ENCODE measurements at regions not wholly inside any gene's neighbourhood (a gene's known extent, or its start where the extent isn't known, plus 50 kb on each side); places are given as distances from the start of the nearest gene placed in this dataset.

DNA sequence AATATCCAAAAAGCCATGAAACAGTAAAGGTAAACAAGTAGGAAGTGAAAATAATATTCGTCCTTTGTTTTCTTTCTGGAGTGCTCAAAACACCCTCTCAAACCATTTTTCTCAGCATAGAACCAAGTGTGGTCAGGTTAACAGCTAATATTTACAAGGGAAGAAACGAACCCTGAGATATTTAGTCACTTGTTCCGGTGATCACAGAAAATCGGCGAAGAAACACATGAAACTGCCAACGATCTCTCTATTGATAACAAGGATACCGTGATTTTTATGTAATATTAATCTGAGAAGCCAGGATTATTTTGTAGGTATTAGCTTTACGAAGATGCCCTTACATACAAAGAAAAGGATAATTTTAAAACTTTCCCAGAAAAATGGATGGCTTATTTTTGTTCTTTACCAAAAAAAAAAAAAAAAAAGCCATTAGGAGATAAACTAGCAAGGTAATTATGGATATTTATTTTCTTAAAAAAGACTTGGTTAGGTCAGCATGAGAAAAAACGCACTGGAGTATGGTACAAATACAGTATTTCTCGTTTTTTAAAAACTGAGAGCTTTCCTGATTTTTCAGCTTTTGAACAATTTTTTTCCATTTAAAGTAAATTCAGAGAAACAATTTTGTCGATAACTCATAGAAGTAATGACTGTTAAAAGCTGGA is 107.3 kb upstream of the HNRNPU start:
- no peak for TF ChIP-seq ZBTB7A (IDR thresholded peaks at IDR 0.05; ENCODE audit: low read depth)
- TF ChIP-seq YY1 (IDR thresholded peaks at IDR 0.05; ENCODE audit: low read depth), result no peak
- no peak for TF ChIP-seq FOXM1 (IDR thresholded peaks at IDR 0.05; ENCODE audit: borderline replicate concordance, low read depth)
- no peak for TF ChIP-seq RAD21 (IDR thresholded peaks at IDR 0.05; ENCODE audit: low read depth)

DNA sequence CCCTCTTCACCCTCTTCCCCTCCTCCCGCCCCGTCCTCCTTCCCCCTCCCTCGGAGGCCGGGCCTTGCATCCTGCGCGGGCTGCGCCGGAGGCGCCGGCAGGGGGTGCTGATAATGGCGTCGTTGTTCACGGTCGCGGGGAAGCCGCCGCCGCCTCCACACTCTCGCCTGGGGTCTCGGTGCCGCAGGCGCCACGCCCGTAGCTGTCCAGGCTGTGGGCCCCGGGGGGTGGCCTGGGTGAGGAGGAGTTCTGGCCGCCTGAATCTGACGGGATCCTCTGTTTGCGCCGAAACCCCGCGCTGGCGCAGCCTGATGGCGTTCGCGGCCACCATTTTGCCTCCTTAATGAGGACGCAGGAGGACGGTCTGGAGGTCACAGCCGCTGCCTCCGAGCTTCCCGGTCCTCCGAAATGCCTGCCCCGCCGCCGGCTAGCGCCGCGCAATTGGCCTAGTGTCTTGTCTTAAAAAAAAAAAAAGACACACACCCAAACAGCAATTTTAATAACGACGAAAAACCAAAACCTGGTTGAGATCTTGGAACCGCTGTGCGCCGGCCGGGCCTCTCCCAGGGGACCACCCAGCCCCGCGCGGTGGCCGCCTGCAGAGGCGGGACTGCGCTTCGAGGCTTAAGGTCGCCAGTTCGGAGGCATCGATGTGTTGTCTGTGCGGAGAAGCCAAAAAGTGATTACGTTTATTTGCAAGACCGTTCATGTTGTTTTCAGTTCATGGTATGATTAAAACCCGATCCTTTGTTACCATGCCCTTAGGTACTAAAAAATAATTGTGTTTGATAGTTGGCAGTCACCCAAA is 106.6 kb upstream of the HNRNPU start:
- TF ChIP-seq TEAD4 (IDR thresholded peaks at IDR 0.05), result peak; percentile 31; the same call in 1 of the 2 replicates
- TF ChIP-seq, protein P1, sequence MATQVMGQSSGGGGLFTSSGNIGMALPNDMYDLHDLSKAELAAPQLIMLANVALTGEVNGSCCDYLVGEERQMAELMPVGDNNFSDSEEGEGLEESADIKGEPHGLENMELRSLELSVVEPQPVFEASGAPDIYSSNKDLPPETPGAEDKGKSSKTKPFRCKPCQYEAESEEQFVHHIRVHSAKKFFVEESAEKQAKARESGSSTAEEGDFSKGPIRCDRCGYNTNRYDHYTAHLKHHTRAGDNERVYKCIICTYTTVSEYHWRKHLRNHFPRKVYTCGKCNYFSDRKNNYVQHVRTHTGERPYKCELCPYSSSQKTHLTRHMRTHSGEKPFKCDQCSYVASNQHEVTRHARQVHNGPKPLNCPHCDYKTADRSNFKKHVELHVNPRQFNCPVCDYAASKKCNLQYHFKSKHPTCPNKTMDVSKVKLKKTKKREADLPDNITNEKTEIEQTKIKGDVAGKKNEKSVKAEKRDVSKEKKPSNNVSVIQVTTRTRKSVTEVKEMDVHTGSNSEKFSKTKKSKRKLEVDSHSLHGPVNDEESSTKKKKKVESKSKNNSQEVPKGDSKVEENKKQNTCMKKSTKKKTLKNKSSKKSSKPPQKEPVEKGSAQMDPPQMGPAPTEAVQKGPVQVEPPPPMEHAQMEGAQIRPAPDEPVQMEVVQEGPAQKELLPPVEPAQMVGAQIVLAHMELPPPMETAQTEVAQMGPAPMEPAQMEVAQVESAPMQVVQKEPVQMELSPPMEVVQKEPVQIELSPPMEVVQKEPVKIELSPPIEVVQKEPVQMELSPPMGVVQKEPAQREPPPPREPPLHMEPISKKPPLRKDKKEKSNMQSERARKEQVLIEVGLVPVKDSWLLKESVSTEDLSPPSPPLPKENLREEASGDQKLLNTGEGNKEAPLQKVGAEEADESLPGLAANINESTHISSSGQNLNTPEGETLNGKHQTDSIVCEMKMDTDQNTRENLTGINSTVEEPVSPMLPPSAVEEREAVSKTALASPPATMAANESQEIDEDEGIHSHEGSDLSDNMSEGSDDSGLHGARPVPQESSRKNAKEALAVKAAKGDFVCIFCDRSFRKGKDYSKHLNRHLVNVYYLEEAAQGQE (IDR thresholded peaks at IDR 0.05; ENCODE audit: low read depth), result no peak
- TF ChIP-seq ZBTB7A (IDR thresholded peaks at IDR 0.05; ENCODE audit: low read depth), result no peak
- peak; percentile 24; the same call in 1 of the 2 replicates for TF ChIP-seq EP300 (IDR thresholded peaks at IDR 0.05; ENCODE audit: borderline replicate concordance)
- peak; percentile 63 for TF ChIP-seq TCF12 (IDR thresholded peaks at IDR 0.05; ENCODE audit: low read depth)
- TF ChIP-seq NFIC (IDR thresholded peaks at IDR 0.05), result peak; percentile 55
- TF ChIP-seq RAD21 (IDR thresholded peaks at IDR 0.05; ENCODE audit: low read depth), result no peak
- peak; percentile 88 for TF ChIP-seq TAF1 (IDR thresholded peaks at IDR 0.05; ENCODE audit: low read depth)
- TF ChIP-seq EGR1 (IDR thresholded peaks at IDR 0.05), result peak; percentile 53
- TF ChIP-seq, protein P2, sequence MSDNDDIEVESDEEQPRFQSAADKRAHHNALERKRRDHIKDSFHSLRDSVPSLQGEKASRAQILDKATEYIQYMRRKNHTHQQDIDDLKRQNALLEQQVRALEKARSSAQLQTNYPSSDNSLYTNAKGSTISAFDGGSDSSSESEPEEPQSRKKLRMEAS (IDR thresholded peaks at IDR 0.05), result peak; percentile 55; the same call in 1 of the 2 replicates
- no peak for TF ChIP-seq CEBPB (IDR thresholded peaks at IDR 0.05)
- TF ChIP-seq FOXM1 (IDR thresholded peaks at IDR 0.05; ENCODE audit: borderline replicate concordance, low read depth), result no peak
- TF ChIP-seq, protein P3, sequence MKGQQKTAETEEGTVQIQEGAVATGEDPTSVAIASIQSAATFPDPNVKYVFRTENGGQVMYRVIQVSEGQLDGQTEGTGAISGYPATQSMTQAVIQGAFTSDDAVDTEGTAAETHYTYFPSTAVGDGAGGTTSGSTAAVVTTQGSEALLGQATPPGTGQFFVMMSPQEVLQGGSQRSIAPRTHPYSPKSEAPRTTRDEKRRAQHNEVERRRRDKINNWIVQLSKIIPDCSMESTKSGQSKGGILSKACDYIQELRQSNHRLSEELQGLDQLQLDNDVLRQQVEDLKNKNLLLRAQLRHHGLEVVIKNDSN (IDR thresholded peaks at IDR 0.05), result no peak
- TF ChIP-seq YY1 (IDR thresholded peaks at IDR 0.05; ENCODE audit: low read depth), result peak; percentile 95
- TF ChIP-seq CREB1 (IDR thresholded peaks at IDR 0.05; ENCODE audit: low read depth), result peak; percentile 92

DNA sequence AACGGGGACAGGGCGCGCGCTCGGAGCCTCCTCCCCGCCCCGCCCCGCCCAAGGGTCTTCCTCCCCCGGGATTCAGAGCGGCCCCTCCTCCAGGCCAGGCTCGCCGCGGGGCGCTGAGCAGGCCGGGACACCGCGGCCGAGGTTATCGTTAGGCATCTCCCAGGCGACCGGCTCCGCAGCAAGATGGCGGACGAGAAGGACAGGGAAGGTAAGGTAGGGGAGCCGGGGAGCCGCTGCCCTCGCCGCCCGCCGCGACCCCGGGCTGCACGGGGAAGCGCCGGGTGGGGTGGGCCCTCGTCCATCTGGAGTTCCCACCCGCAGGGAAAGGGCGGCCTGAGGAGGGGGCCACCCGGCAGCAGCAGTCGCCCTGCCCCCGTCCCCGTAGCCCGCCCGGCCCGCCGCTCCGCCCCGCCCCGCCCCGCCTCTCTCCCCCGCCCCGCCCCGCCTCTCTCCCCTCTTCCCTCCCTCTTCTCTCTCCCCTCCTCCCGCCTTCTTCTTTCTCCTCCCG is 105.9 kb upstream of the HNRNPU start:
- TF ChIP-seq EGR1 (IDR thresholded peaks at IDR 0.05), result no peak
- 0 out of 2 replicates have a peak, but pooled peaks have one; percentile 82 for TF ChIP-seq ZBTB7A (IDR thresholded peaks at IDR 0.05; ENCODE audit: low read depth)
- TF ChIP-seq TAF1 (IDR thresholded peaks at IDR 0.05; ENCODE audit: low read depth), result peak; percentile 4; the same call in 1 of the 2 replicates
- TF ChIP-seq YY1 (IDR thresholded peaks at IDR 0.05; ENCODE audit: low read depth), result peak; percentile 88

DNA sequence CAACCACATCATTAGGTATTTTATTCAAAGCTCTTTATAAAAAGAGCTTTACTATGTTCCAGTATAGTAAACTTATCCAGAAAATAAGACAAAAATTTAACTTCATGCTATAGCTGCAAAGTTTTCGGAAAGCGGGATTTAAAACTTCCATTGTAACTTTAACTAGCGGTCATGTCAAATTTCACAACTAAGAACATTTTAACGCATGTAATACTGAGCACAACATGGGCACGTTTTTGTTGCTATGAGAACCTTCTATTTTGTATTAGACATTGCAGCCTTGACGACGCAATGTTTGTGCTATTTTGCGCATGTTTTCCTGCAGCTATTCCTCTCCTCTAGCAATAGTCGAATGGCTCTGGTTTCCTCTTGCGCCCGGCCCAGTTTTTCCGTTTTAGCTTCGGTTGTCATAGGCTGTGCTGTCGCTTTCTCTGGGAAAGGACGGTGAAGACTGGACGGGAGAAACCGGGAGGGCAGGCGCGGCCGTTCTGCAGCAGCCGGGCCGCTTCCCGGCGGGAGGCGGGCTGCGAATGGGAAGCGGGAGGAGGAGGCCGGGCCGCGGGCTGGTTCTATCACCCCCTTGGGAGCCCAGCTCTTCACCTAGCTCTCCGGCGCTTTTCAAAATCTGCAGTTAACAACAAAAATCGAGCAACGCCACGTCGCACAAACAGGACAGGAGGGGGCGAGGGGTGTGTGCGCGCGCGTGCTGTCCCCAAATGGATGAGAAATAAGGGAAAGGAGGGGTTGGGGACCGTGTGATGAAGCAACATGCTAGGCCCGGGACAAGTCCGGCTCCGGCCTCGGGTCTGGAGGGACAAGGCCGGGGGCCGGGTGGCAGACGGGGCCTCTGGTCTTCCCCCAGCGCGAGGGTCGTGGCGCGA is 105.3 kb upstream of the HNRNPU start:
- TF ChIP-seq NFIC (IDR thresholded peaks at IDR 0.05) (no peak), EP300 (IDR thresholded peaks at IDR 0.05; ENCODE audit: borderline replicate concordance) (no peak), TCF12 (IDR thresholded peaks at IDR 0.05; ENCODE audit: low read depth) (peak; percentile 37; the same call in 1 of the 2 replicates), EGR1 (IDR thresholded peaks at IDR 0.05) (no peak), TAF1 (IDR thresholded peaks at IDR 0.05; ENCODE audit: low read depth) (peak; percentile 40; the same call in 1 of the 2 replicates), YY1 (IDR thresholded peaks at IDR 0.05; ENCODE audit: low read depth) (no peak), FOXM1 (IDR thresholded peaks at IDR 0.05; ENCODE audit: borderline replicate concordance, low read depth) (no peak), CREB1 (IDR thresholded peaks at IDR 0.05; ENCODE audit: low read depth) (no peak), CEBPB (IDR thresholded peaks at IDR 0.05) (peak; percentile 60; the same call in 1 of the 2 replicates), RAD21 (IDR thresholded peaks at IDR 0.05; ENCODE audit: low read depth) (no peak; the same call in 1 of the 2 replicates), ZBTB7A (IDR thresholded peaks at IDR 0.05; ENCODE audit: low read depth) (no peak; the same call in 1 of the 2 replicates), TEAD4 (IDR thresholded peaks at IDR 0.05) (no peak)
- TF ChIP-seq, protein P2 (IDR thresholded peaks at IDR 0.05), result peak; percentile 62
- TF ChIP-seq, protein P3 (IDR thresholded peaks at IDR 0.05), result no peak
- TF ChIP-seq, protein P1 (IDR thresholded peaks at IDR 0.05; ENCODE audit: low read depth), result no peak

Data from Ishikawa (cell line).